Bronchial epithelial cell (primary cell): ENCODE measurements at regions not wholly inside any gene's neighbourhood (a gene's known extent, or its start where the extent isn't known, plus 50 kb on each side); places are given as distances from the start of the nearest gene placed in this dataset.

Source experiments
- DNase-seq: peaks from one replicate; pipeline ENCODE4 v3.0.0-alpha.2; 2010; ENCODE audit warnings: low read depth
- FAIRE-seq: peaks from 2 replicates; lab custom pipeline; 2011; peaks lifted over from hg19 to GRCh38; lab: Jason Lieb, UNC
- H3K27me3 ChIP-seq: 2 replicates; pipeline ENCODE4 v1.5.1; 2011; ENCODE audit warnings: low read length; ENCODE audit not compliant: control insufficient read depth, insufficient read depth
- H3K36me3 ChIP-seq: 2 replicates; pipeline ENCODE4 v1.5.1; 2011; ENCODE audit warnings: low read length; ENCODE audit not compliant: control insufficient read depth, insufficient read depth
- H3K4me3 ChIP-seq: 2 replicates; pipeline ENCODE4 v1.5.1; 2011; ENCODE audit warnings: mild to moderate bottlenecking, low read depth, low read length, control low read depth
- CTCF ChIP-seq: IDR thresholded peaks from 2 replicates; pipeline ENCODE4 v1.5.1; 2011; ENCODE audit warnings: mild to moderate bottlenecking, moderate library complexity, low read length, control low read depth, inconsistent platforms; ENCODE audit not compliant: insufficient read depth, severe bottlenecking

GRCh38 chr20:18985551-18985950 is 172.0 kb downstream of the SCP2D1 start:
- Histone ChIP-seq H3K27me3 (no peaks in the 10 kb centered on the region), H3K4me3 (no peak overlapping the region), H3K36me3 (no peaks in the 10 kb centered on the region)
- FAIRE-seq (no peak), DNase-seq (peak; percentile 17)
- no peak for TF ChIP-seq CTCF

- DNase-seq, result no peak
- Histone ChIP-seq H3K4me3 (no peak overlapping the region), H3K36me3 (no peaks in the 10 kb centered on the region), H3K27me3 (no peaks in the 10 kb centered on the region)
- TF ChIP-seq CTCF, result no peak
- FAIRE-seq, result no peak
Observed at GRCh38 chr20:18986146-18986830, 172.7 kb downstream of the SCP2D1 start.

- Histone ChIP-seq H3K27me3 (no peaks in the 10 kb centered on the region), H3K4me3 (no peak overlapping the region), H3K36me3 (no peaks in the 10 kb centered on the region)
- DNase-seq, result no peak
- FAIRE-seq, result no peak
- no peak for TF ChIP-seq CTCF
Observed at GRCh38 chr20:18986895-18987580, 173.5 kb downstream of the SCP2D1 start.

- H3K36me3 ChIP-seq, result no peaks in the 10 kb centered on the region
- FAIRE-seq, result no peak
- DNase-seq, result no peak
- TF ChIP-seq CTCF, result no peak
- no peak overlapping the region for H3K4me3 ChIP-seq
- H3K27me3 ChIP-seq, result no peaks in the 10 kb centered on the region
Observed at GRCh38 chr20:18987781-18988360, 174.3 kb downstream of the SCP2D1 start.

- DNase-seq, result no peak
- no peak overlapping the region for H3K4me3 ChIP-seq
- no peak for FAIRE-seq
- no peak for TF ChIP-seq CTCF
- H3K27me3 ChIP-seq, result no peaks in the 10 kb centered on the region
- no peaks in the 10 kb centered on the region for H3K36me3 ChIP-seq
Observed at GRCh38 chr20:18988701-18989100, 175.1 kb downstream of the SCP2D1 start.
